Hypothalamus (tissue), 51 donors: ENCODE measurements at regions not wholly inside any gene's neighbourhood (a gene's known extent, or its start where the extent isn't known, plus 50 kb on each side); places are given as distances from the start of the nearest gene placed in this dataset.

ENCODE experiments used
- DNase-seq, 51 donors: peaks; one replicate each; lab custom pipeline; 2025; lab: John Stamatoyannopoulos, UW

DNA sequence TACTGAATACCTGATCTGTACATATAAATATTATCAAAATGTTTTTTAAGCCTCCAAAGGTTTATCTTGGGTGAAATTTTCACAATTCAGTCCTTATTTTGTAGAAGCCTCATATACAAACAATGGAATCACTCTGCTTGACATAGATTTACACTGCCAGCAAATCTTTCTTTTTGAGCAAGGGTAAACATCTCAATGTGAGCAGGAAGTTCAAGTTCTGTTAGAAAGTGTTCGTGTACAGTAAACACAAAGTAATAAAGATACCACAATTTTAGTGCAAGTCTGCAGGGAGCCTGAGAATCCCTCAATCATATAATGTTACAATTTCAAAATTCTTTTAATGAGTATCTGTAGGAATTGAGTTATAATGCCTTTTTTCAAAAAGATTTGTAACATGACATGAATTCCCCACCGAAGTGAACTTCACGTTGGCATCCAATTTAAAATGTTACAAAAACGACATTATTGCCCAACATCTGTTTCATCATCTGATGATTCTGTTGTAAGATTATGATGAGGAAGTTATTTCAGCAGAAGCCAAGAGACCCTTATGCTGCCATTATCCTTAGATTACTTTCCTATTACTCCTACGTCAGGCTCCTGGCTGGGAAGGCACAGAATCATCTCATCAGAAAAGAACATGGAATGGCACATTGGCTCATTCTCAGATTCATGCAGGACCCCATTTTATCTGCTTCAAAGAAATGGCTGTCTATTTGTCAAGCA lies 283.9 kb upstream of the ACVR2A start:
- no peak for DNase-seq

DNA sequence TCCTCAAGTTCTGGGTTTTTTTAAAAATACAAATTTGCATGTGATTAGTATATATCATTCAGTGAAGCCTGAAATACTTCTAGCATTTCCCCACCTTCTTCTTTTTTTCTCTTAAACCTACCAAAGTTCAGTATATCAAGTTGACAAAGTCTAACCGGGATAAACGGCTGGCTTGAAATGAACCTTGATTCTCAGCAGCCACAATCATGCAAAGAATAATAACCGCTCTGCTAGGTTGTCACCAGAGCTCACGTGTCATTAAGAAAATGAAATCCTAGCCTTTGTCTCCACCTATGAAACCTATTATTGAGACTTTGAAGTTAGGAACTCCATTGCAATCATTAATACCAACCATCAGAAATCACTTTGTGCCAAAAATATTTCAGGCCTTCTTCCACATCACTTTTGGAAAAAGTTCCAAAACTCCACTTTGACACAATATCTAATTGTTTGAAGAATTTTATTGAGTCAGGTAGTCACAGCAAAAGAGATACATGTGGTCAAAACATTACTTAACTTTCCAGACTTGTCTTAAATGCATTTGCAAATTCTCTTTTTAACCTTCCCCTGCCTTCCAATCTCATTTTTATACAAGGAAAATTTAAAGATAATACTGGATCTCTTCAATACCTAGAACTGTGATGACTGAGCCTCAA lies 285.6 kb upstream of the ACVR2A start:
- DNase-seq, result no peak

DNA sequence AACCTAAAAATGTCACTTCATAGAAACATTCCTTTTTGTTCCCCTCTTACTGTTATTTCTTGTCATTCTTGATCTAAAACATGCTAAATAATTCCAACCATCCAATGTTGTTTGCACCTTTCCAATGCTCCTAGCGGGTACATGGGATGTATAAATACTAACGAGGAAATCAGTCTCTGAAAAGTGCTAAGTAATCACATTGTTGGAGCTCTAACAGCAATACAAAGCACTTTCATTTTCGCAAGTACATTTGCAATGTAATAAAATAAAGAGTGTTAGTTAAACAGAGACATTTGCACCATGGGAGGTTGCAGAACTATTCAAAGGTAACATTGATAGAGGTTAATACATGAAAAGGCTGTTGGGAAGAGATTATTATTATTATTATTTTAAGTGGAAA lies 286.2 kb upstream of the ACVR2A start:
- no peak for DNase-seq

DNA sequence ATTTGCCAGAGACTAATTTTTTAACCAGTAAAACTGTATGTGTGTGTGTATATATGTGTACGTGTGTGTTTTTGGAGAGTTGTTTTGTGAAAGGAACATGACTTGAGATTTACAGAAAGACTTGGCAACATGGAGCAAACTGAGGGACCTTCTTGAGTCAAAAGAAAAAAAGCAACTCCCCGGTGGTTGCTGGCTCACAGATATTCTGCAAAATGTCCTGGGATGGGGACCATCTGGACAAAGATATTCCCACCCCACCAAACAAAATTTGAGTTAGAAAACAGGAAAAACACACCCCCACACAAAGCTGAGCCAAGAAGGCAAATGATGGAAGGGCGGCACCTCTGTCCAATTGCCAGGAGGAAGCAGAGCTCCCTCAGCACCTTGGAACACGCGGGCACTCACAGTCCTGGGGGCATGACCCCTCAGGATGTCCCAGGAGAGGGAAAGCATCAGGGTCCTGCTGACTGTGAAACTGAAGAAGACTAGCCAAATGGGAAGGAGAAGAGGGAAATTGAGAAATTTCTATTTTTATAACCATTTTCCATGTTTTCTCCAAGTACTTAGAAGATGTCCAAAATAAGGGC lies 290.2 kb upstream of the ACVR2A start:
- no peak for DNase-seq

DNA sequence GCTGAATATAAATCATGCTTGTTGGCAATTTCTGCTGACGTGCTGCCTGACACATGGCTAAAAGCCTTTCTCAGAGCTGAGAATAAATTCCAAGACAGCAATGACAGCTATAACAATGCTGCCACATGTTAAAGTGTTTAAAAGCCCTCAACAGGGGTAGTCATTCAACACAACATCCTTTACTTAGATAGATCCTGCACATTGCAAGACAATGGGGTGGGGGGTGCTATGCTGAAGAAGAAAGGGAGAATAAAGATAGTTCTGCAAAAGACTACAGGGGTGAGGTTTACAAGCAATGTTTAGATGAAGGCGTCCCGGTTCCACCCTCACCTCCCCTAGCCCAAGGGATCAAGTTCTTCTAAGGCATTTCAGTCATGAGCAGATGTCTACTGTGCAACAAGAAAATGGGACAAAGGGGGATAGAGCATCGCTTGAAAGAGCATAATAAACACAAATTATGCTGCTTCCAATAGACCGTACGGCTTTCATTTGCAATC lies 291.0 kb upstream of the ACVR2A start:
- no peak for DNase-seq

DNA sequence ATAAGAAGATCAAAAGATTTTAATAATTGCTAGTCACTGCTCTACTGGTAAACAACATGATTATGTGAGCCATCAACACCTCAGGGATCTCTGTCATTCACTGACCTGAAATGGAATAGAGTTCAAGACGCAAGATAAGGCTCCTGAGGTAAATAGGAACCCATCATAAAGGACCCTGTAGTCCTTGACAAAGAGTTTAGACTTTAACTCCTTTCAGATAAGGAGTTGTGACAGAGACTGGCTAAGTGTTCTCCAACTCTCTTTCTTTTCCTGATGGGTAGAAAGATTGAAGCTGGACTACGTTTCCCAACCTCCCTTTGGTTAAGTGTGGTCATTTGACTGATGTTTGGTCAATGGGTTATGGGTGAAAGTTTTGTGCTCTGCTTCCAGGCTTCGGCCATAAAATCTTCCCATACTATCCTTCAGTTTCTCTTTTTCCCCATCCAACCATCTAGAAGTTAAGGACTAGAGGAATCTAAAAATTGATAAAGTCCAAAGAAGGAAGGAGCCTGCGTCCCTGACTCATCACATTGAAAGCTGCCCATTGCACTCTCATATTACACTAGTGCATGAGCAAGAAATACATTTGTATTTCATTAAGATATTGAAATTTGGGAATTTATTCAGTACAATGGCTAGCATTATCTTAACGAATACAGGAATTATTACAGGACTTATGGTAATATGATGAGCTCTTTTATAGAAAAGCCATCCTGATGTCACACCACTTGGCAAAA lies 293.7 kb upstream of the ACVR2A start:
- DNase-seq, result no peak

DNA sequence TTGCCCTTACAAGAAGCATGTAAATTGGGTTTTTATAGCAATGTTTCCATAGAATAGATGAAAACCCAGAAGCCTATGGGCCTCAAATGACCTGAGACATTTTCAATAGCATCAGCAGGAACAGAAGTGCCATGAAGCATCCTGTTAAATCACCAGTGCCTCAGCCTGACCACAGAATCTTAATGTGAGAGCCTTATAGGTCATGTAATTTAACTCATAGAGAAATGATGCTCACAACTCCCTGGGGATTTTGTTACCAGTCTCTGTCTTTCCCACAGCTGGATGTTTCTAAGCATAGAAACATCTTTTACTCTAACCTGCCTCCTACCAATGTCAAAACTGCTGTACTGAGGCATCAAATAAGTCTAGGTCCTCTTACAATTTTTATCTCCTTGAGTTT lies 295.8 kb upstream of the ACVR2A start:
- DNase-seq, result no peak

DNA sequence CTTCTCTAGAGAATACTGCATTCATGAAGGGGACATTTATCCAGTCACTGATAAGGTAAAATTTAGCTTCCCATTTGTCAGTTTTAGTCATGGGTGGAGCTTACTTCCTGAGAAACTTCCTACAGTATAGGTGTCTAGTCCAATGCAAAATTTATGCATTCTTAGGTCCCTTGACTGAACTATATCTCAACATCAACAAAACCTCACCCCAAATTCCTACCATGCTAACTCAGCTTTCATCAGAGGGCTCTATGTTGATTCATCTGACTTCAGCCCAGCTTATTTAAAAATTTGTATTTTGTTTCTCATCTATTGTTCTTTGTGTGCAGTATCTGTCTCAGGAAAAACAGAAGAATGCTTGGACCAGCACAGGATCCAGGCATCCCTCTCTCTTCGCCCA lies 296.4 kb upstream of the ACVR2A start:
- no peak for DNase-seq

DNA sequence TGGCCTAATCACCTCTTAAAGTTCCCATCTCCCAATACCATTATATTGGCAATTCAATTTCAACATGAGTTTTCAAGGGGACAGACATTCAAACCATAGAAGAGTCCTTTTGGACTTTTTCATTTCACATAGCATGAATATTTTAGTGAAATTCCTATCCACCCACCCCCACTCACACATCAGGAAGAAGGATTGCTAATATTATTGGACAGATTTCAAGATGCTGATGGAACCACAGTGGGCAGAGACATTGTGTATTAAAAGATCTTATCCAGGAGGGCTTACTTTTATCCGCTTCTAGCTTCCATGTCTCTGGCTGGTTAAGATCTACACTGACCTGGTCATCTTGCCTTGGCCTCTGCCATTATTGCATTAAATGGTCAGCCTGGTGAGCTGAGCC lies 297.4 kb upstream of the ACVR2A start:
- DNase-seq, result no peak

DNA sequence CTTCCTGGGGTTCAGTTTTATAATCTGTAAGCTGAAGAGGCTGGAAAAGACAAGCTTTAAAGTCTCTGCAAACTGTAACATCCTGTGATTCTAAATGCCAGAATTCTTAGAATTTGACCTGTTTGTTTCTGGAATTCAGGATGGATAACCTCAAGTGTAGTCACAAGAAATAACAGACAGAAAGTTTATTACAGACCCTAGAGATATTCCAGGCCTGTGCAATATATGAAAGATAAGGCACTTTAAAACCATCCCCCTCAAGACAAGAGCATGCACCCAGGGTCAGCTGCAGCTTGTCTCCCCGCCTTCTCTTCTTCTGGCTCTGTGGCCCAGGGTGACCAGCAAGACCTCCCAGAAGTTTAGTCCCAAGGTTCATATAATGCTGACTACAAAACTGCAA lies 298.7 kb upstream of the ACVR2A start:
- DNase-seq, result no peak

DNA sequence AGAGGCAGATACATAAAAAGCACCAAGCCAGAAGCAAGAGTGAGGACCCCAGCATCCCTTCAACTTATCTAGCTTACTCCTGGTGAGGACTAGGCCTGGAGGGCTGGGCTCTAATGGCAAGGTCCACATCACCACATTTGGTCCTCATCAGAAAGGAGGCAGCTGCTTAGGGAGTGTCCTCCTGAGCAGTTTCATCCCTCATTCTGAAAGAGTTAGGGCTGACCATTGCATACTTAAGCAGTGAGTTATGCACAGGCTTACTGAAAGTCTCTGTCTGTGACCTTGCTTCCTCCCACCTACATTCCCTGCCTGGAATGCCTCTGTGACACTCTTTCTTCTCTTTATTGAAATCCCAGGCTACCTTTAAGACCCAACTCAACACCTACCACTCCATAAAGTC lies 301.8 kb upstream of the ACVR2A start:
- DNase-seq, result no peak

DNA sequence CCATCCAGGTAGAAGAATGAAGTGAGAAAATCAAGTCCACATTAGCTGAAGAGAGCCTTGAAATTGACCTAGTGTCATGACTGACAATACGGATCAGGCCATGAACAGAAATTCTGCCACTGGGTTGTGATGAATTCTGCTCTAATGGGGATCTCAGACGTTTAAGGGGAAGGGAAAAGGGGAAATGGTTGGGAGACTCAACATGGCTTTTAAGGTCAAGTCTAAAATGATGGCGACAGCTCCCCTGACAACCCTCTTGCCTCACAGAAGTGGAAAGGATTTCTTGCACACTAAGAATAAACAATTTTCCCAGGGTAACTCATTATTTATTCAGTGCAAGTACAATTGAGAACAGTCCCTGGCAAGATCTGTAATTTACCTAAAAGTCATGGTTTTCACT lies 302.5 kb upstream of the ACVR2A start:
- no peak for DNase-seq

DNA sequence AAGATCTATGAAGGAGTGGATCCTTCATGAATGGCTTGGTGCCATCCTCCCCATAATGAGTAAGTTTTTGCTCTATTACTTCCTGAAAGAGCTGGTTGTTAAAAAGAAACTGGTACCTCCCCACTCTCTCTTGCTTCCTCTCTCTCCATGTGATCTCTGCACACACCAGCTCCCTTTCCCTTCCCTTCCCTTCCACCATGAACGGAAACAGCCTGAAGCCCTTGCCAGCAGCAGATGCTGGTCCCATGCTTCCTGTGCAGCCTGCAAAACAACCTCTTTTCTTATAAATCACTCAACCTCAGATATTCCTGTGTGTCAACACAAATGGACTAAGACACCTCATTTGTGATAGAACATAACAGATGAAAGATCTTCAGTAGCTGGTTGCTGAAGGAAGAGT lies 303.5 kb upstream of the ACVR2A start:
- no peak for DNase-seq

DNA sequence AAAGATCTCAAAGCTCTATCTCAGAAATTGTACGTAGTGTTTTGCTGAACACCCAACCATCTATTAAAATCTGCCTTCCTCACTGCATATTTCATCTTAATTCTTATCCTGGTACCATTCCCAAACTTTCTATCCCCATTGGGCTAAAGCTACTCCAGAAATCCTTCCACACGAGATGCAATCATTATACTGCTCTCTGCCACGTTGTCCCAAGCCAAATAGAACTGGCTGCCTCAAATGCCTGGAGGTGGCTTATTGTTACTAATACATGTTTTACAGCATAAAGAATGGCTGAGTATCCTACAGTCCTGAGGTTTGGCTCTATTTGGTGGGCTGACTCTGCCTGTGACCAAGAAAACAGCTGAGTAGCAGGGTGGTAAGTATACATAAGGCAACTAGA lies 306.0 kb upstream of the ACVR2A start:
- DNase-seq, result no peak

DNA sequence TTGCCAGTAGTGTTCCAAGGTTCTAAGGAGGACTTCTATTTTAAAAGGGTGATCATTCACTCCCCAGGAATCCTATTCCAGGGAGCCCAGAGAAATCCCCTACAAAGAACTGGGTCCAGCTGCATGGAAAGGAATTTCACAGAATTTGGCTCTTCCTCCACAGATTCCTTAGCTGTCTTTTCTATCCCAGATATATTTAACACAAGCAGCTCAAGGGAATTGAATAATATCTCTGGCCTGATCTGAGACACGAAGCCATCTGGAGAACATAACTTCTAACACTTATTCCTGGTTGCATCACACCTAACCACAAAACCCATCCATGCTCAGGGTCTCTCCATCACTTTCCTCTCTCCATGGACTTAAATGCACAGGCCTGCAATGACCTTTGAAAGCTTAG lies 306.7 kb upstream of the ACVR2A start:
- no peak for DNase-seq

DNA sequence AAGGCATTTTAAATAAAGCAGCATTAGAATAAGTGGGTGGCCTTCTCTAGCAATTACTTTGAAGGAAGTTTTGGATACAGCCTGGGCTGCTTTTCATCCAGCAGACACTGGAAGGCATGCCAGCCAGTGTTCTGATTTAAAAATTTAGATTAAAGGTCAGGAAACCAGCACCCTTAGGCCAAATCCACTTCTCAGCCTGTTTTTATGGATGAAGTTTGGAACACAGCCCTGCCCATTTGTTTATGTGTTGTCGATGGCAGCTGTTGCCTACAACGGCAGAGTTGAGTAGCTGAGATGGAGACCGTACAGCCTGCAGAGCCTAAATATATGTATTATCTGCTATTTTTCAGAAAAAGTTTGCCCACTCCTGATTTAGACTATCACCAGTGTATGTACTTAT lies 313.6 kb upstream of the ACVR2A start:
- DNase-seq, result no peak

DNA sequence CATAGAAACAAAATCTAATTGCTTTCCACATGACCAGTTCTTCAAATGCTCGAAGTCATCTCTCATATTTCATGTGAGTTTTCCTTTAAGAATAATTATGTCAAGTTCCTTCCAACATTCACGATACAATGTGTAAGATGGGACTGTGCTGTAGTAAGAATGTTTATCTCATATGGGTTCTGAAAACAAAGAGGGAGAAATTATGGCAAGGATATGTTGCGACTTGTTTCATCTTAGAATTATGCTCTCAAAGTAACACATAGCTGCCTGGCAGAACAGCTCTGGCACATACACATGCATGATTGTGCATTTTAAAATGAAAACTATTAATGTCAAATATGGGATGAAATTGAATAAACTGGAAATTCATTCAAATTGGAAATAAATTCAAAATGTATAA lies 314.8 kb upstream of the ACVR2A start:
- DNase-seq, result no peak

DNA sequence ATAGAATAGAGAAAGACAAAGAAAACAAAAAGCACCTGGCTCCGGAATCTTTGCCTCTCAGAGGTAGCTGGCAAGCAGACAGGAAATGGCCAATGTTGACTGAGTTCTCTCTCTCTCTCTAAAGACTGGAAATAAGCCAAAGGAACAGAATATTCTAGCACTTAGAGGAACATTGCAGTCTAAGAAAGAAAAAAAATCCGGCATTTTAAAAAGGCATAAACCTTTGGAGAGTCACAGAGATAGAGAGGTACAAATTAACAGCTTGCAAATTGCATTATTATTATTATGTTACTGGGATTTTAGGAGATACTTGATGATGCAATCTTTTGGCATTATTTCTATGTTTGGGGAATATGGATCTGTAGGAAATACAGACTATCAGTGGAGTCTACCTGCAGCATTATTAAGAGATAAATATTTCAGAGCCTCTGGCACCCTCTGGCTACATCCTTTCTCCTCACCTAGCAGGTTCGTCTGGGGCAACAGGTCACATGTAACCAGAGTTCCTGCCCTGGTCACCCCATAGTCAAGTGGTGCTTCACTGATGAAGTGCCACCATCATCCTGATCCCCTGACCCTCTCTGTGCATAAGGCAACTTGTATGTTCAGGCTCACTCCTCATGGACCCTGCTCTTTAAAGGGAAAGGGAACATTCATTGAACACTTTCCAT lies 318.9 kb upstream of the ACVR2A start:
- no peak for DNase-seq

DNA sequence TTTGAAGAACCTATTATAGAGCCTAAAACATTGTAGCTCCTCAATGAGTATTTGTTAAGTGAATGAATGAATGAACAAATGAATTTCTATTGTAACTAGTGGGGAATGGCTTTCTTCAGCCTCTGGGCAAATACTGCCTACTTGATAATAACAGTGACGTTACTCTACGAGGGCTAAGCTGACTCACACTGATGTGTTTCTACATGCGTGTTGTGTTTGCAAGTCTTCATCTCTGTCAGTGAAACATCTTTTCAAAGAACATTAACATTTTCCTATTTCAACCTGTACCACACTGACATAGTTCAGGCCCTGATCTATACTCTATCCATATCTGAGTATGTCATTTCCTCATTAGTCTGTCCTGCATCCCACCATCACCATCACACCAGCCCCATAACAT lies 319.9 kb upstream of the ACVR2A start:
- DNase-seq, result no peak

DNA sequence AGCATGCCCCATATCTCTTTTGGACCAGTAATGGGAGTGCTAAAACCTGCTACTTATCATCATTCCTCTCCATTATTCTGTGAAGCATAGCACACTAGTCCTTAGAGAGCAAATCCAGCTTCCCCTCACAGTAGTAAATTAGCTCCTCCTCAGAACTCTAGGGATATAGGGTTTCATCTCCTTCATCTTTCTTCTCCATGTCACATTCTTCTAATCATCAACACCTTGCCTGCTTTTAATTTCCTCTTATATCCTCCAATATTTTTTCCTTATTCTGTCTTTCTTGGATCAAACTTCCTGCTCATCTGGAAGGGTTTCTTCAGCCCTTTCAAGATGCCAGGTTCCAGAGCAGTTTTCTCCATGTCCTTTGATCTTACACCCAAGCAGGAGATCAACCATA lies 321.4 kb upstream of the ACVR2A start:
- DNase-seq, result no peak

DNA sequence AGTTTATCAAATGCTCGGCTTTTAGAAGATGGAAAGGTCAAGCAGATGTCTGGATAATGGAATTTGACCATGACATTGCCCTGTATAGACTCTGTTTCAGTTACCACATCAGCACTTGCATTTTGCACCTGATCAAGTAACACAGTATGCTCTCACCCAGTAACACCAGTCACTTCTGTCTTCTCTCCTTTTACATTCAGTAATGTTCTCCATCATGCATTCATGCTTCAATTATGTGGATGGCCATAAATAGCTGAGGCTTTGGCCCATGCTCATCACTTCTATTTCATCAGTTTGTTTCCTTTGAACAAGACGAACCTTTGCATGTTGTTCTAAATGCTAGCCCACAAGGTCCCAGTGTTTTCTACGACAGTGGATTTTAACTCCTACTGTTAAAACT lies 322.9 kb upstream of the ACVR2A start:
- no peak for DNase-seq
